ENCODE measurements at regions not wholly inside any gene's neighbourhood (a gene's known extent, or its start where the extent isn't known, plus 50 kb on each side); places are given as distances from the start of the nearest gene placed in this dataset.
A peak's percentile ranks its signal among the peaks of the same experiment; 100 is the strongest.
"Not testable (repeated sequence)": the region's sequence is repeated elsewhere in the genome, so short reads cannot be mapped to it uniquely, and the experiment has no call there.

DNA sequence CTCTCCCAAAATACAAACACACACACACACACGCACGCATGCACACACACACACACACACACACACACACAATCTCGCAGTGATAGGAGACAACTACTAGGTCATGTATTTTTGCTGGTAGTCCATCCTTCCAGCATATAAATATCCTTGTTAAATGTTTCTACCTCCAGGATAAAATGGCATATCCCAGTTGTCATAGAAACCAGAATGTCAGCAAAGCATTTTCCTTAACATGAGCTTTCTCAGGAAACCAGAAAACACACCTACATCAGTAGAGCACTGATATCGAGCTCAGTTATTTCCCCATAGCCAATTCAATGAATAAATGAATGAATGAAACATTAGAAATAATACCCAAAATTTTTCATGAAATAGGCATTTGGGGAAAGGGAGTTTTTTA lies 115.7 kb downstream of the PWWP3B start:
- no peaks in the 10 kb centered on the region for H3K4me1 ChIP-seq (ENCODE audit: control insufficient read depth, insufficient read depth, low read length)
- 83% methylated on average over 2 of the region's 4 CpGs for WGBS (ENCODE audit: insufficient coverage)
- DNase-seq (ENCODE audit: low read depth in 4 of 6, low spot score in 6 of 6): peak in 3 of 6 donors; percentile 1 to 56 (median 12)
- no peaks in the 10 kb centered on the region for H3K9me3 ChIP-seq (ENCODE audit: control insufficient read depth, insufficient read depth, low read length)
- H3K4me3 ChIP-seq (ENCODE audit: low read depth, low read length): no peak overlapping the region
- no peaks in the 10 kb centered on the region for H3K36me3 ChIP-seq (ENCODE audit: control insufficient read depth, insufficient read depth, low read length)
- H3K27ac ChIP-seq (ENCODE audit: low read depth, low read length): no peak overlapping the region
- peaks cover 4% of the 10 kb centered on the region for H3K27me3 ChIP-seq (ENCODE audit: control insufficient read depth, insufficient read depth, low read length)

DNA sequence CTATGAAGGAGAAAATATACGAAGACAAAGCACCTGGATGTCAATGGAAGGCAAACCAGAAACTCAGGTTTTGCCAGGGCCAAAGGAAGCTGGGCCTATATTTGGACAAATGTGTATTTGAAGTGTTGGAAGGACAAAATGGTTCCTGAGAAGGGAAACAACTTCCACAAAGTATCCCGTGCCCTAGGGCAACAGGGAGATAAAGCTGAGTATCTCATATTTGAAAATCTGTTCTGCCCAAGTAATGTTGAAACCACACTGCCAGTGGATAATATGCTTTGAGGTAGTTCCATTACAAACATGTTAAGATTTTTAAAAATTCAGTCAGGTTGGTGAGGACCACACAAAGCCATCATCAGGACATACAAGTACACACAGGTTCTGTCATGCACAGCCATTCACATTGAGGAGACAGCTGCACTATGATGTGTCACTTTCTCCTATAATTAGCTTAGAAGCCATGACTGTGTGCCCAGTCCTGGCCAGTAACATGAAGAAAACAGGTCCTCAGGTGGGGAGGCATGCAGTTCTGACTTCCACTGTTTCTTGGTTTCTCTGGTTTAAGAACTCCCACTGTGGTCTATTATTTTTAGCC lies 116.4 kb downstream of the PWWP3B start:
- peaks cover 4% of the 10 kb centered on the region for H3K27me3 ChIP-seq (ENCODE audit: control insufficient read depth, insufficient read depth, low read length)
- no peaks in the 10 kb centered on the region for H3K4me1 ChIP-seq (ENCODE audit: control insufficient read depth, insufficient read depth, low read length)
- no peaks in the 10 kb centered on the region for H3K36me3 ChIP-seq (ENCODE audit: control insufficient read depth, insufficient read depth, low read length)
- no peak for DNase-seq (ENCODE audit: low read depth in 4 of 6, low spot score in 6 of 6)
- no peaks in the 10 kb centered on the region for H3K9me3 ChIP-seq (ENCODE audit: control insufficient read depth, insufficient read depth, low read length)
- H3K4me3 ChIP-seq (ENCODE audit: low read depth, low read length): no peak overlapping the region
- WGBS (ENCODE audit: insufficient coverage): 60% methylated on average over 1 of the region's 2 CpGs
- no peak overlapping the region for H3K27ac ChIP-seq (ENCODE audit: low read depth, low read length)

DNA sequence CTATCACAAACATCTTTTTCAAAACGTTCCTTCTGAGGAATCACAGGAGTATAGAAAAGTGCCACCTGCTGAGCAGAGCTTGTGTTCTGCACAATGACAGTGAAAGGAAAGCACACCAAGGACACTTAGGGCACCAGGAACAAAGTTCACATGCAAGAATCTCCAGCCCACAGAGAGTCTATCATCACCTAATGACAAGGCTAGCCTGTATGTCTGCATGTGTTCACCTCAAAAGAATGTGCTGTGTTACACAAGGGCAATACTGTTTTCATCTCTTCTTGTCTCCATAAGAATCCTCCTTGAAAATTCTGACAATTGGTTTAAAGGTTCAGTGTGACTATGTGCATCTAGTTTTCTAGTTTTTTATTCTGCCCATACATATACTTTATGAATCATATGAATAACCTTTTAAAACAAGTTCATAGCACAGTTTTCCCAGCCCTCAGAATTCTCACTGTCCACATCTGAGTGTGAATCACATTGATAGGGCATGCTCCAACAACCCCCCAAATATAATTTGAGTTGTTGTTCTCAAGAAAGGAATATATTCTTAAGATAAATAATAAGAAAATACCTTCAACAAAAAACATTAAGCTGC lies 118.0 kb downstream of the PWWP3B start:
- Histone ChIP-seq H3K27me3 (ENCODE audit: control insufficient read depth, insufficient read depth, low read length) (peaks cover under 1% of the 10 kb centered on the region), H3K9me3 (ENCODE audit: control insufficient read depth, insufficient read depth, low read length) (no peaks in the 10 kb centered on the region), H3K4me1 (ENCODE audit: control insufficient read depth, insufficient read depth, low read length) (no peaks in the 10 kb centered on the region), H3K36me3 (ENCODE audit: control insufficient read depth, insufficient read depth, low read length) (no peaks in the 10 kb centered on the region), H3K27ac (ENCODE audit: low read depth, low read length) (no peak overlapping the region), H3K4me3 (ENCODE audit: low read depth, low read length) (no peak overlapping the region)
- WGBS (ENCODE audit: insufficient coverage): 17% methylated on average over 1 of the region's 1 CpG
- DNase-seq (ENCODE audit: low read depth in 4 of 6, low spot score in 6 of 6): no peak

DNA sequence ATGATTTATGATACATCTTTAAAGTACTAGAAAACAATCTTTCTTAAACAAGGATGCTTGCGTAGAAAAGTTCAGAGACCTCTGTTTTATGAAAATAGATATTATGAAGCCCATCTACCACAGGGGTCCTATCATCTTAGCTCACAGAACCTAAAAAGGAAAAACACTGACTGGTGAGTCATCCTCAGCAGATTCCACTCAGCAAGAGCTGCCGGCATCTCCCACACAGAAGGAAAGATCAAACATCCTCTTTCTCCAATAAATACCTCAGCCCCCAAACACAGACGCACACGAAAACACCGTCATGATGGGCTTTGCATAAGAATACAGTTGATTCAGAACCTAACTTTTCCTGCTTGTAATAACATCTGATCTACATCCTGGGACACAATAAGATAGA lies 122.7 kb downstream of the PWWP3B start:
- DNase-seq (ENCODE audit: low read depth in 4 of 6, low spot score in 6 of 6): not testable (repeated sequence)
- no CpG with 5 or more reads among the region's 5 CpGs for WGBS (ENCODE audit: insufficient coverage)

DNA sequence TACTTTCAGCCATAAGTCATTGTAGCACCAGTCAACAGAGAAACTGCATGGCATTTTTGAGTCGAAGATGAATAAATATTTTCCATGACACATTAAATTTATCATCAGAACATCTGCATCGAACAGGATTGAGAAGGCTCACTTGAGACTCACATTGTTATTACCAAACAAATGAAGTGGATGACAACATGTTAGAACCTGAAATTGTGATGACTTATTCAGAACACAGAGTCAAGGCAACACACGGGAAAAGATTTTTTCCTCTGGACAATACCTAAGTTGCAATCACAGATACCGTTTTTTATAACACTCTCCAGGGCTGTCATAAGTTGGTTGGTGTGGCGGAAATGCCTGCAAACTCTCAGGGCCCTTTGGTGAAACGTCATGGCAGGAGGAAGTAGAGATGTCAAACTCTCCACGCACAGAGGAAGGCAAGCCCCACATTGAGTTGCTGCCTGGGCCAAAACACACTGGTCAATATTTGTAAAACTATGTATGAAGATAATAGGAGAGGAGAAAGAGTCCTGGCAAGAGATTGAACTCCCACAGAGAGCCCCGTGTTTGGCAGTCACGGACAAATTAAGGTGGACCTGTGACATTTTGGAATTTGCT lies 123.8 kb downstream of the PWWP3B start:
- H3K9me3 ChIP-seq (ENCODE audit: control insufficient read depth, insufficient read depth, low read length); H3K27me3 ChIP-seq (ENCODE audit: control insufficient read depth, insufficient read depth, low read length); H3K4me3 ChIP-seq (ENCODE audit: low read depth, low read length); H3K4me1 ChIP-seq (ENCODE audit: control insufficient read depth, insufficient read depth, low read length); H3K36me3 ChIP-seq (ENCODE audit: control insufficient read depth, insufficient read depth, low read length); DNase-seq (ENCODE audit: low read depth in 4 of 6, low spot score in 6 of 6); H3K27ac ChIP-seq (ENCODE audit: low read depth, low read length): not testable (repeated sequence)
- no CpG with 5 or more reads among the region's 9 CpGs for WGBS (ENCODE audit: insufficient coverage)

More for the DNA sequence above, 122.7 kb downstream of the PWWP3B start:
- not testable (repeated sequence) for H3K4me3 ChIP-seq (ENCODE audit: low read depth, low read length); H3K9me3 ChIP-seq (ENCODE audit: control insufficient read depth, insufficient read depth, low read length); H3K27ac ChIP-seq (ENCODE audit: low read depth, low read length); H3K36me3 ChIP-seq (ENCODE audit: control insufficient read depth, insufficient read depth, low read length); H3K4me1 ChIP-seq (ENCODE audit: control insufficient read depth, insufficient read depth, low read length); H3K27me3 ChIP-seq (ENCODE audit: control insufficient read depth, insufficient read depth, low read length)

GRCh38 chrX:106300239-106300638 lies 132.1 kb downstream of the PWWP3B start:
- H3K4me1 ChIP-seq (ENCODE audit: control insufficient read depth, insufficient read depth, low read length): no peaks in the 10 kb centered on the region
- H3K27me3 ChIP-seq (ENCODE audit: control insufficient read depth, insufficient read depth, low read length): no peaks in the 10 kb centered on the region
- WGBS (ENCODE audit: insufficient coverage): no CpG with 5 or more reads among the region's 2 CpGs
- no peak overlapping the region for H3K27ac ChIP-seq (ENCODE audit: low read depth, low read length)
- no peak overlapping the region for H3K4me3 ChIP-seq (ENCODE audit: low read depth, low read length)
- no peaks in the 10 kb centered on the region for H3K36me3 ChIP-seq (ENCODE audit: control insufficient read depth, insufficient read depth, low read length)
- no peak for DNase-seq (ENCODE audit: low read depth in 4 of 6, low spot score in 6 of 6)
- no peaks in the 10 kb centered on the region for H3K9me3 ChIP-seq (ENCODE audit: control insufficient read depth, insufficient read depth, low read length)

GRCh38 chrX:106300656-106301055 lies 132.6 kb downstream of the PWWP3B start:
- no peak overlapping the region for H3K27ac ChIP-seq (ENCODE audit: low read depth, low read length)
- no peaks in the 10 kb centered on the region for H3K36me3 ChIP-seq (ENCODE audit: control insufficient read depth, insufficient read depth, low read length)
- H3K9me3 ChIP-seq (ENCODE audit: control insufficient read depth, insufficient read depth, low read length): no peaks in the 10 kb centered on the region
- DNase-seq (ENCODE audit: low read depth in 4 of 6, low spot score in 6 of 6): no peak
- 65% methylated on average over 3 of the region's 3 CpGs for WGBS (ENCODE audit: insufficient coverage)
- no peak overlapping the region for H3K4me3 ChIP-seq (ENCODE audit: low read depth, low read length)
- H3K27me3 ChIP-seq (ENCODE audit: control insufficient read depth, insufficient read depth, low read length): no peaks in the 10 kb centered on the region
- H3K4me1 ChIP-seq (ENCODE audit: control insufficient read depth, insufficient read depth, low read length): no peaks in the 10 kb centered on the region

GRCh38 chrX:106302304-106302703 lies 134.2 kb downstream of the PWWP3B start:
- no peak overlapping the region for H3K27ac ChIP-seq (ENCODE audit: low read depth, low read length)
- no peak for DNase-seq (ENCODE audit: low read depth in 4 of 6, low spot score in 6 of 6)
- H3K27me3 ChIP-seq (ENCODE audit: control insufficient read depth, insufficient read depth, low read length): no peaks in the 10 kb centered on the region
- WGBS (ENCODE audit: insufficient coverage): 55% methylated on average over 2 of the region's 2 CpGs
- no peaks in the 10 kb centered on the region for H3K36me3 ChIP-seq (ENCODE audit: control insufficient read depth, insufficient read depth, low read length)
- H3K4me3 ChIP-seq (ENCODE audit: low read depth, low read length): no peak overlapping the region
- H3K4me1 ChIP-seq (ENCODE audit: control insufficient read depth, insufficient read depth, low read length): no peaks in the 10 kb centered on the region
- no peaks in the 10 kb centered on the region for H3K9me3 ChIP-seq (ENCODE audit: control insufficient read depth, insufficient read depth, low read length)

GRCh38 chrX:106306391-106306947 lies 138.4 kb downstream of the PWWP3B start:
- H3K4me1 ChIP-seq (ENCODE audit: control insufficient read depth, insufficient read depth, low read length): no peaks in the 10 kb centered on the region
- DNase-seq (ENCODE audit: low read depth in 4 of 6, low spot score in 6 of 6): no peak
- no peaks in the 10 kb centered on the region for H3K36me3 ChIP-seq (ENCODE audit: control insufficient read depth, insufficient read depth, low read length)
- WGBS (ENCODE audit: insufficient coverage): 81% methylated on average over 6 of the region's 7 CpGs
- H3K4me3 ChIP-seq (ENCODE audit: low read depth, low read length): no peak overlapping the region
- no peaks in the 10 kb centered on the region for H3K27me3 ChIP-seq (ENCODE audit: control insufficient read depth, insufficient read depth, low read length)
- H3K9me3 ChIP-seq (ENCODE audit: control insufficient read depth, insufficient read depth, low read length): no peaks in the 10 kb centered on the region
- H3K27ac ChIP-seq (ENCODE audit: low read depth, low read length): no peak overlapping the region

GRCh38 chrX:106323357-106323756 lies 155.3 kb downstream of the PWWP3B start:
- no peak overlapping the region for H3K4me3 ChIP-seq (ENCODE audit: low read depth, low read length)
- H3K9me3 ChIP-seq (ENCODE audit: control insufficient read depth, insufficient read depth, low read length): no peaks in the 10 kb centered on the region
- DNase-seq (ENCODE audit: low read depth in 4 of 6, low spot score in 6 of 6): no peak
- H3K27ac ChIP-seq (ENCODE audit: low read depth, low read length): no peak overlapping the region
- H3K36me3 ChIP-seq (ENCODE audit: control insufficient read depth, insufficient read depth, low read length): no peaks in the 10 kb centered on the region
- H3K4me1 ChIP-seq (ENCODE audit: control insufficient read depth, insufficient read depth, low read length): no peaks in the 10 kb centered on the region
- H3K27me3 ChIP-seq (ENCODE audit: control insufficient read depth, insufficient read depth, low read length): peaks cover 3% of the 10 kb centered on the region

All from spinal cord (tissue), 9 donors.